ENCODE measurements at regions not wholly inside any gene's neighbourhood (a gene's known extent, or its start where the extent isn't known, plus 50 kb on each side); places are given as distances from the start of the nearest gene placed in this dataset.
A peak's percentile ranks its signal among the peaks of the same experiment; 100 is the strongest.

DNA sequence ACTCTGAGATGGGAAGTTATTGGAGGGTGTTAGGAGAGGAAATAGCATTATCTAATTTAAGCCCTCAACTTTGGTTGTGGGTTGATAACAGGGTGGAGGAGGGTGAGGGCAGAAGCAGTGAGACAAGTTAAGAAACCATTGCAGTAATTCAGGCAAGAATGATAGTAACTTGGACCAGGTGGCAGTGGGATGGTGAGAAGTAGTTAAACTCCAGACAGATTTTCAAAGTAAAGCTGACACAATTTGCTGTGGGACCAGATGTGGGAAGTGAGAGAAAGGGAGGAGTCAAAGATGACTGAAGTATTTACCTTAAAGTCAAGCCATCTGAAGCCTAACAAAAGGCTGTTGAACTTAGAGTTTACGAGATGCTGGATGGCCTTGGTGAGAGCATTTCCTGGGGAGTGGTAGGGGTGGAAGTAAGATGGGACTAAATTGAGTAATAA lies 163.2 kb upstream of the KLF7 start (continued):
- TF ChIP-seq, protein P1, sequence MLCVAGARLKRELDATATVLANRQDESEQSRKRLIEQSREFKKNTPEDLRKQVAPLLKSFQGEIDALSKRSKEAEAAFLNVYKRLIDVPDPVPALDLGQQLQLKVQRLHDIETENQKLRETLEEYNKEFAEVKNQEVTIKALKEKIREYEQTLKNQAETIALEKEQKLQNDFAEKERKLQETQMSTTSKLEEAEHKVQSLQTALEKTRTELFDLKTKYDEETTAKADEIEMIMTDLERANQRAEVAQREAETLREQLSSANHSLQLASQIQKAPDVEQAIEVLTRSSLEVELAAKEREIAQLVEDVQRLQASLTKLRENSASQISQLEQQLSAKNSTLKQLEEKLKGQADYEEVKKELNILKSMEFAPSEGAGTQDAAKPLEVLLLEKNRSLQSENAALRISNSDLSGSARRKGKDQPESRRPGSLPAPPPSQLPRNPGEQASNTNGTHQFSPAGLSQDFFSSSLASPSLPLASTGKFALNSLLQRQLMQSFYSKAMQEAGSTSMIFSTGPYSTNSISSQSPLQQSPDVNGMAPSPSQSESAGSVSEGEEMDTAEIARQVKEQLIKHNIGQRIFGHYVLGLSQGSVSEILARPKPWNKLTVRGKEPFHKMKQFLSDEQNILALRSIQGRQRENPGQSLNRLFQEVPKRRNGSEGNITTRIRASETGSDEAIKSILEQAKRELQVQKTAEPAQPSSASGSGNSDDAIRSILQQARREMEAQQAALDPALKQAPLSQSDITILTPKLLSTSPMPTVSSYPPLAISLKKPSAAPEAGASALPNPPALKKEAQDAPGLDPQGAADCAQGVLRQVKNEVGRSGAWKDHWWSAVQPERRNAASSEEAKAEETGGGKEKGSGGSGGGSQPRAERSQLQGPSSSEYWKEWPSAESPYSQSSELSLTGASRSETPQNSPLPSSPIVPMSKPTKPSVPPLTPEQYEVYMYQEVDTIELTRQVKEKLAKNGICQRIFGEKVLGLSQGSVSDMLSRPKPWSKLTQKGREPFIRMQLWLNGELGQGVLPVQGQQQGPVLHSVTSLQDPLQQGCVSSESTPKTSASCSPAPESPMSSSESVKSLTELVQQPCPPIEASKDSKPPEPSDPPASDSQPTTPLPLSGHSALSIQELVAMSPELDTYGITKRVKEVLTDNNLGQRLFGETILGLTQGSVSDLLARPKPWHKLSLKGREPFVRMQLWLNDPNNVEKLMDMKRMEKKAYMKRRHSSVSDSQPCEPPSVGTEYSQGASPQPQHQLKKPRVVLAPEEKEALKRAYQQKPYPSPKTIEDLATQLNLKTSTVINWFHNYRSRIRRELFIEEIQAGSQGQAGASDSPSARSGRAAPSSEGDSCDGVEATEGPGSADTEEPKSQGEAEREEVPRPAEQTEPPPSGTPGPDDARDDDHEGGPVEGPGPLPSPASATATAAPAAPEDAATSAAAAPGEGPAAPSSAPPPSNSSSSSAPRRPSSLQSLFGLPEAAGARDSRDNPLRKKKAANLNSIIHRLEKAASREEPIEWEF (IDR thresholded peaks at IDR 0.05; ENCODE audit: insufficient replicate concordance, low read depth, low read length), result no peak
- no peak for TF ChIP-seq EZH2 (IDR thresholded peaks at IDR 0.05; ENCODE audit: borderline replicate concordance, control insufficient read depth, low read depth, low read length)
- no peak for TF ChIP-seq MEF2B (IDR thresholded peaks at IDR 0.05; ENCODE audit: partially characterized antibody, poor library complexity, severe bottlenecking)
- TF ChIP-seq NBN (IDR thresholded peaks at IDR 0.05), result peak; percentile 80
- TF ChIP-seq POLR2AphosphoS2 (IDR thresholded peaks at IDR 0.05; ENCODE audit: low read depth, low read length), result peak; percentile 64; the same call in 1 of the 2 replicates
- peak; percentile 11; the same call in 1 of the 2 replicates for TF ChIP-seq TCF12 (IDR thresholded peaks at IDR 0.05; ENCODE audit: low read depth, low read length)
- peak; percentile 23; the same call in 1 of the 2 replicates for TF ChIP-seq CREB1 (IDR thresholded peaks at IDR 0.05; ENCODE audit: low read depth)
- TF ChIP-seq CREM (IDR thresholded peaks at IDR 0.05; ENCODE audit: low read depth), result peak; percentile 42; the same call in 1 of the 2 replicates
- TF ChIP-seq, protein P2, sequence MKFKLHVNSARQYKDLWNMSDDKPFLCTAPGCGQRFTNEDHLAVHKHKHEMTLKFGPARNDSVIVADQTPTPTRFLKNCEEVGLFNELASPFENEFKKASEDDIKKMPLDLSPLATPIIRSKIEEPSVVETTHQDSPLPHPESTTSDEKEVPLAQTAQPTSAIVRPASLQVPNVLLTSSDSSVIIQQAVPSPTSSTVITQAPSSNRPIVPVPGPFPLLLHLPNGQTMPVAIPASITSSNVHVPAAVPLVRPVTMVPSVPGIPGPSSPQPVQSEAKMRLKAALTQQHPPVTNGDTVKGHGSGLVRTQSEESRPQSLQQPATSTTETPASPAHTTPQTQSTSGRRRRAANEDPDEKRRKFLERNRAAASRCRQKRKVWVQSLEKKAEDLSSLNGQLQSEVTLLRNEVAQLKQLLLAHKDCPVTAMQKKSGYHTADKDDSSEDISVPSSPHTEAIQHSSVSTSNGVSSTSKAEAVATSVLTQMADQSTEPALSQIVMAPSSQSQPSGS (IDR thresholded peaks at IDR 0.05; ENCODE audit: low read length), result peak; percentile 49; the same call in 1 of the 2 replicates
- peak; percentile 22; the same call in 1 of the 2 replicates for TF ChIP-seq JUNB (IDR thresholded peaks at IDR 0.05)
- peak; percentile 76 for TF ChIP-seq SPI1 (IDR thresholded peaks at IDR 0.05; ENCODE audit: borderline replicate concordance, insufficient read depth, low read depth, low read length)
- no peak for TF ChIP-seq GATAD2B (conservative IDR thresholded peaks at IDR 0.05; ENCODE audit: low read depth)
- no peak for TF ChIP-seq CBX5 (IDR thresholded peaks at IDR 0.05; ENCODE audit: low read depth)
- 0 out of 2 replicates have a peak, but pooled peaks have one; percentile 32 for TF ChIP-seq ASH2L (IDR thresholded peaks at IDR 0.05; ENCODE audit: borderline replicate concordance, low read depth)
- TF ChIP-seq SIN3A (IDR thresholded peaks at IDR 0.05; ENCODE audit: low read depth, low read length), result no peak
- peak; percentile 49; the same call in 1 of the 2 replicates for TF ChIP-seq POLR2A (IDR thresholded peaks at IDR 0.05; ENCODE audit: low read depth, low read length)
- TF ChIP-seq, protein P3, sequence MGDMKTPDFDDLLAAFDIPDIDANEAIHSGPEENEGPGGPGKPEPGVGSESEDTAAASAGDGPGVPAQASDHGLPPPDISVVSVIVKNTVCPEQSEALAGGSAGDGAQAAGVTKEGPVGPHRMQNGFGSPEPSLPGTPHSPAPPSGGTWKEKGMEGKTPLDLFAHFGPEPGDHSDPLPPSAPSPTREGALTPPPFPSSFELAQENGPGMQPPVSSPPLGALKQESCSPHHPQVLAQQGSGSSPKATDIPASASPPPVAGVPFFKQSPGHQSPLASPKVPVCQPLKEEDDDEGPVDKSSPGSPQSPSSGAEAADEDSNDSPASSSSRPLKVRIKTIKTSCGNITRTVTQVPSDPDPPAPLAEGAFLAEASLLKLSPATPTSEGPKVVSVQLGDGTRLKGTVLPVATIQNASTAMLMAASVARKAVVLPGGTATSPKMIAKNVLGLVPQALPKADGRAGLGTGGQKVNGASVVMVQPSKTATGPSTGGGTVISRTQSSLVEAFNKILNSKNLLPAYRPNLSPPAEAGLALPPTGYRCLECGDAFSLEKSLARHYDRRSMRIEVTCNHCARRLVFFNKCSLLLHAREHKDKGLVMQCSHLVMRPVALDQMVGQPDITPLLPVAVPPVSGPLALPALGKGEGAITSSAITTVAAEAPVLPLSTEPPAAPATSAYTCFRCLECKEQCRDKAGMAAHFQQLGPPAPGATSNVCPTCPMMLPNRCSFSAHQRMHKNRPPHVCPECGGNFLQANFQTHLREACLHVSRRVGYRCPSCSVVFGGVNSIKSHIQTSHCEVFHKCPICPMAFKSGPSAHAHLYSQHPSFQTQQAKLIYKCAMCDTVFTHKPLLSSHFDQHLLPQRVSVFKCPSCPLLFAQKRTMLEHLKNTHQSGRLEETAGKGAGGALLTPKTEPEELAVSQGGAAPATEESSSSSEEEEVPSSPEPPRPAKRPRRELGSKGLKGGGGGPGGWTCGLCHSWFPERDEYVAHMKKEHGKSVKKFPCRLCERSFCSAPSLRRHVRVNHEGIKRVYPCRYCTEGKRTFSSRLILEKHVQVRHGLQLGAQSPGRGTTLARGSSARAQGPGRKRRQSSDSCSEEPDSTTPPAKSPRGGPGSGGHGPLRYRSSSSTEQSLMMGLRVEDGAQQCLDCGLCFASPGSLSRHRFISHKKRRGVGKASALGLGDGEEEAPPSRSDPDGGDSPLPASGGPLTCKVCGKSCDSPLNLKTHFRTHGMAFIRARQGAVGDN (IDR thresholded peaks at IDR 0.05), result peak; percentile 65
- TF ChIP-seq SMC3 (IDR thresholded peaks at IDR 0.05; ENCODE audit: borderline replicate concordance, low read length), result peak; percentile 8; the same call in 1 of the 2 replicates

All from GM12878 (cell line).